ENCODE measurements at regions not wholly inside any gene's neighbourhood (a gene's known extent, or its start where the extent isn't known, plus 50 kb on each side); places are given as distances from the start of the nearest gene placed in this dataset.

DNA sequence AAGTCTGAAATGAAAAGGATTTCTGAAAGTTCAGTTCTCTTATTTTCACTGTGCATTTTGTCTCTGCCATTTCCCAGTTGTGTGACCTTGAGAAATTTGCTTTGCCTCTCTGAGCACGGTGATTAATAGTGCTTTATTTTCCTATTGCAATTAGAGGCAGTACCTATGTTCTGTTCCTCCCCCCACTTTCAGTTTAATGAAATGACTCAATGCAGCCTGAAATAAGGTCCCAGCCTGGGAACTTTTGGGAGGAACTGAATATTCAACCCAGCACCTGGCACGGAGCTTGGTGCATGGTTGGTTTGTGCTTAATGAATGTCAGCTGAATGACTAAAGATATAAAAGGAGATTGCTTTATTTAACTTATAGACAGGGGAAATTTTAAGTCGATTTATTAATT lies 352.6 kb downstream of the PDCD6IP start:
- Histone ChIP-seq H3K36me3 (no peaks in the 10 kb centered on the region), H3K27me3 (no peaks in the 10 kb centered on the region), H3K27ac (no peak overlapping the region), H3K4me1 (no peaks in the 10 kb centered on the region), H3K4me3 (no peak overlapping the region), H3K9me3 (no peaks in the 10 kb centered on the region)
- WGBS, 2 donors: 67 to 70% methylated on average over 3 of the region's 3 CpGs
- TF ChIP-seq, protein P1, sequence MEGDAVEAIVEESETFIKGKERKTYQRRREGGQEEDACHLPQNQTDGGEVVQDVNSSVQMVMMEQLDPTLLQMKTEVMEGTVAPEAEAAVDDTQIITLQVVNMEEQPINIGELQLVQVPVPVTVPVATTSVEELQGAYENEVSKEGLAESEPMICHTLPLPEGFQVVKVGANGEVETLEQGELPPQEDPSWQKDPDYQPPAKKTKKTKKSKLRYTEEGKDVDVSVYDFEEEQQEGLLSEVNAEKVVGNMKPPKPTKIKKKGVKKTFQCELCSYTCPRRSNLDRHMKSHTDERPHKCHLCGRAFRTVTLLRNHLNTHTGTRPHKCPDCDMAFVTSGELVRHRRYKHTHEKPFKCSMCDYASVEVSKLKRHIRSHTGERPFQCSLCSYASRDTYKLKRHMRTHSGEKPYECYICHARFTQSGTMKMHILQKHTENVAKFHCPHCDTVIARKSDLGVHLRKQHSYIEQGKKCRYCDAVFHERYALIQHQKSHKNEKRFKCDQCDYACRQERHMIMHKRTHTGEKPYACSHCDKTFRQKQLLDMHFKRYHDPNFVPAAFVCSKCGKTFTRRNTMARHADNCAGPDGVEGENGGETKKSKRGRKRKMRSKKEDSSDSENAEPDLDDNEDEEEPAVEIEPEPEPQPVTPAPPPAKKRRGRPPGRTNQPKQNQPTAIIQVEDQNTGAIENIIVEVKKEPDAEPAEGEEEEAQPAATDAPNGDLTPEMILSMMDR (IDR thresholded peaks at IDR 0.05): no peak
- TF ChIP-seq POLR2A (IDR thresholded peaks at IDR 0.05): no peak
- DNase-seq: no peak
- intact Hi-C loops (cut with DNase I): no loop called here

DNA sequence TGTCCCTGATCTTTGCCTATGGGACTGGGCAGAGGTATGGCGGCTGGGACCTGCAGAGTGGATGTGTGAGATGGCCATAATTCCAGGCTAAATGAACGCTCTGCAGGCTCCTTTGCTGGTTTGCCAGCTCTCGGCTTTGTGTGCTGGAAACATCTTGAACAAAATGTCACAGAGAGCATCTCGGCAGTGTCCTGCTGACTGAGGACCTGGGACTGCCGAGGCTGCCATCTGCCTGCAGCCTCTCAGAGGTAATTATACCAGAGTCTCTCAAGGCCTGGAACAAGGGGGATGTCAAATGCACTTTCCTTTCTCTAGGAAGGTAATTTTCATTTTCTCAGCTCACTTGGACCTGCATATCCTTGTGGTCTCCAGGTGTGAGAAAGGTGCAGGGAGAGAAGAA lies 354.2 kb downstream of the PDCD6IP start:
- TF ChIP-seq POLR2A (IDR thresholded peaks at IDR 0.05): no peak
- TF ChIP-seq, protein P1 (IDR thresholded peaks at IDR 0.05): no peak
- Histone ChIP-seq H3K4me1 (no peaks in the 10 kb centered on the region), H3K27me3 (no peaks in the 10 kb centered on the region), H3K27ac (no peak overlapping the region), H3K9me3 (no peaks in the 10 kb centered on the region), H3K4me3 (no peak overlapping the region), H3K36me3 (no peaks in the 10 kb centered on the region)
- intact Hi-C loops (cut with DNase I): no loop called here
- DNase-seq: no peak
- WGBS, 2 donors: 72 to 80% methylated on average over 2 to 3 of the region's 5 CpGs

- WGBS, 2 donors: 0 to 92% methylated on average over 1 of the region's 1 CpG
- intact Hi-C loops (cut with DNase I): no loop called here
These were observed 356.7 kb downstream of the PDCD6IP start for GRCh38 chr3:34155108-34155507.

GRCh38 chr3:34155666-34156065 lies 357.2 kb downstream of the PDCD6IP start:
- Histone ChIP-seq H3K4me3 (no peak overlapping the region), H3K9me3 (no peaks in the 10 kb centered on the region), H3K4me1 (no peaks in the 10 kb centered on the region), H3K36me3 (no peaks in the 10 kb centered on the region), H3K27ac (no peak overlapping the region), H3K27me3 (no peaks in the 10 kb centered on the region)
- TF ChIP-seq, protein P1 (IDR thresholded peaks at IDR 0.05): no peak
- no peak for TF ChIP-seq POLR2A (IDR thresholded peaks at IDR 0.05)
- 71 to 75% methylated on average over 2 of the region's 2 CpGs for WGBS, 2 donors
- no peak for DNase-seq
- intact Hi-C loops (cut with DNase I): no loop called here

More at GRCh38 chr3:34155108-34155507, 356.7 kb downstream of the PDCD6IP start:
- Histone ChIP-seq H3K27ac (no peak overlapping the region), H3K27me3 (no peaks in the 10 kb centered on the region), H3K36me3 (no peaks in the 10 kb centered on the region), H3K9me3 (no peaks in the 10 kb centered on the region), H3K4me3 (no peak overlapping the region), H3K4me1 (no peaks in the 10 kb centered on the region)
- TF ChIP-seq, protein P1 (IDR thresholded peaks at IDR 0.05): no peak
- TF ChIP-seq POLR2A (IDR thresholded peaks at IDR 0.05): no peak
- no peak for DNase-seq

DNA sequence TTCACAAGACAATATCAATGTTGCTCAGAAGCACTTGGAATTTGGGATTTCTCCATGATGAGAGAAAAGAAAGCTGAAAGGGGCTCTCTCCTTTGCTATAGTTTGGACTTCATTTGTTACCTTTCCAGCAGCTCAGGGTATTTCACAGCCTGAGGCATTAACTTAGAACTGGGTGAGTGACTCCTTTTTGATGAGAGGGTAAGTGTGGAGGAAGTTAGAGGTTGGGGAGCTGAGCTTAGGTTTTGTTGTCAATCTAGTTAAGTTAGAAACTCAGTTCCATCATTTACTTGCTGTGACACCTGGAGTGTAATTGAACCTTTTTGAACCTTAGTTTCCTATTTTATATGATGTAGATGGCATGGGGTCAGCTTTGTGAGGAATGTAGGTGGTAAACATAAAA lies 359.1 kb downstream of the PDCD6IP start:
- Histone ChIP-seq H3K4me3 (no peak overlapping the region), H3K27ac (no peak overlapping the region), H3K9me3 (no peaks in the 10 kb centered on the region), H3K27me3 (no peaks in the 10 kb centered on the region), H3K36me3 (no peaks in the 10 kb centered on the region), H3K4me1 (no peaks in the 10 kb centered on the region)
- intact Hi-C loops (cut with DNase I): no loop called here
- DNase-seq: no peak
- TF ChIP-seq, protein P1 (IDR thresholded peaks at IDR 0.05): no peak
- TF ChIP-seq POLR2A (IDR thresholded peaks at IDR 0.05): no peak

Data from esophagus squamous epithelium (tissue), 5 donors.